ENCODE measurements at regions not wholly inside any gene's neighbourhood (a gene's known extent, or its start where the extent isn't known, plus 50 kb on each side); places are given as distances from the start of the nearest gene placed in this dataset.

DNA sequence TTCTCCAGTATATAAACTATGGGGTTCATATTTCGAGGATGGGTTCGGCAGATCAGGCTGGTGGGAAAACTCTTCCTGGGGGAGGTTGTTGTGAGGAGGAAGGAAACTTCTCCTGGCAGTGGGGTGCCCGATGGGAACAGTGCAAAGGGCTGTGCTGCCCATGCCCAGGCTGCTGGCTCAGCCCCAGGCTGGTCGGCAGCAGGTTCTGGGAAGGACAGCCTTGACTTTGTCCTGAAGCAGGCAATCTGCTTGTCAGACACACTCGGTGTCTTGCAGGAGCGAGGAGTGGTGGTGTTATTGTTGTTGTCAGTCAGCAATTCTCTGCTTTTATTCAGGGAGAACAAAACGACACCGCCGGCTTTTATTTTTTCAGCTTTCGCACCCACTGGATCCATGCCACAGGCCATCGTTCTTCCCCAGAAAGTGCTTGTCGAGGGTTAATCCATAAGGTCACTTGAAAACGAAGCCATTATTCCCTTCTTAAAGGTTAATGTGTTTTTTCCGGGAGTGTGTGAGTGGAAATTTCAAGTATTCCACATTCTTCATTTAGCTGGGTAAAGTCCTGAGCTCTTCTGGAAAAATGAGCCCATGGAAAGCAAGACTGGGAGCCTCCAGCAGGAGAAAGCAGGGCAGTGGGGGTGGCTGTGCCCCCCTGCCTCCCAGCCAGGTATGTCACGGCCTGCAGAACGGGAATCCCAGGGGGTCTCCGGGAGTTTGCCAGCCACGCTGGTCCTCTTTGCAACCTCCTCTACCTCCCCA, 57.0 kb upstream of the STX16 start:
- TF ChIP-seq POLR2AphosphoS5 (IDR thresholded peaks at IDR 0.05) (peak; percentile 96), POLR2A (IDR thresholded peaks at IDR 0.05) (no peak)

All from gastroesophageal sphincter (tissue), 2 donors.